ENCODE measurements at regions not wholly inside any gene's neighbourhood (a gene's known extent, or its start where the extent isn't known, plus 50 kb on each side); places are given as distances from the start of the nearest gene placed in this dataset.

DNA sequence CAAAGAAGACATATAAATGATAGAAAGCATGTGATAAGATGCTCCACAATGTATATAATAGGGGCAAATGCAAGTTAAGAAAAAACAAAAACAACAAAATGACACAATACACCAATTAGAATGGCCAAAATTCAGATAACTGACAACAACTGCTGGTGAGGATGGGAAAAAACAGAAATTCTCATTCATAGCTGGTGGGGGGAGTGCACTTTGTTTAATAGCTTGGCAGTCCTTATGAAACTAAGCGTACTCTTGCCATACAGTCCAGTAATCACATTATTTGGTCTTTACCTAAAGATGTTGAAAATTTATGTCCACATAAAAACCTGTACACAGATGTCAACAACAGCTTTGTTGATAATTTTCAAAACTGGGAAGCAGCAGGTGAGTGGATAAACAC, 791.1 kb upstream of the CDH10 start:
- no peak overlapping the region for H3K27ac ChIP-seq (ENCODE audit: low read depth, low read length)
- H3K9me3 ChIP-seq (ENCODE audit: control insufficient read depth in 2 of 3, low read length in 3 of 3): peaks cover 0 to 3% (median 0%) of the 10 kb centered on the region in 3 experiments
- no peak overlapping the region for H3K27ac Mint-ChIP-seq
- no peak overlapping the region for H3K4me3 Mint-ChIP-seq
- H3K36me3 Mint-ChIP-seq: no peaks in the 10 kb centered on the region
- ChIA-PET CTCF (no interaction called here), POLR2A (interaction anchor here (0.7 kb wide), 1 partner anchor 28 kb away, joined by 3 read pairs; no protein-coding TSS in a partner anchor)
- intact Hi-C loops (cut with micrococcal nuclease): no loop called here
- no peak for ATAC-seq
- no peak overlapping the region for H3K4me3 ChIP-seq (ENCODE audit: low read length)
- H3K4me1 Mint-ChIP-seq: no peaks in the 10 kb centered on the region
- no peaks in the 10 kb centered on the region for H3K27me3 ChIP-seq (ENCODE audit: control insufficient read depth in 2 of 2, insufficient read depth in 2 of 2, low read length in 2 of 2)
- H3K4me1 ChIP-seq (ENCODE audit: control insufficient read depth in 2 of 2, insufficient read depth in 2 of 2, low read length in 2 of 2): no peaks in the 10 kb centered on the region
- H3K27me3 Mint-ChIP-seq: no peaks in the 10 kb centered on the region
- DNase-seq: no peak
- no peaks in the 10 kb centered on the region for H3K36me3 ChIP-seq (ENCODE audit: control insufficient read depth in 2 of 3, insufficient read depth in 3 of 3, low read length in 3 of 3)
- H3K9me3 Mint-ChIP-seq: peaks cover 0 to 24% (median 5%) of the 10 kb centered on the region in 11 donors

DNA sequence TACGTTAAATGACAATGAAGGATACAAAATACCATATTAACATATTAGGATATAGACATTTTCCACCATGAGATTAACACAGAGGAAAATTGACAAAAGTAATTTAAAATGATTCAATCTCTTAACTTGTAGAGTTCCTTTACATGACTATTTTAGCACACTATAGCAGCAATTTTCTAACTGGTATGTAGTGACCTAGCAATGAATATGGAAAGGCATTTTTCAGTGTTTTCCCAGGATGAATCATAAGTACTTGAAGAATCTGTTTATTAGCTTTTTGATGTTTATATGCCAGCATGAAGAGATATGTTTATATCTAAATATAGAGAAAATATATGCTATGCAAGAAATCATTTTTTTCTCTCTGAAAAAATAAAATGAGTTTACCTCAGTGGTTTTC, 782.5 kb upstream of the CDH10 start:
- no peaks in the 10 kb centered on the region for H3K36me3 Mint-ChIP-seq
- no peaks in the 10 kb centered on the region for H3K27me3 Mint-ChIP-seq
- CTCF ChIA-PET: no interaction called here
- Histone ChIP-seq H3K27me3 (ENCODE audit: control insufficient read depth in 2 of 2, insufficient read depth in 2 of 2, low read length in 2 of 2) (no peaks in the 10 kb centered on the region), H3K4me3 (ENCODE audit: low read length) (no peak overlapping the region), H3K9me3 (ENCODE audit: control insufficient read depth in 2 of 3, low read length in 3 of 3) (no peaks in the 10 kb centered on the region), H3K4me1 (ENCODE audit: control insufficient read depth in 2 of 2, insufficient read depth in 2 of 2, low read length in 2 of 2) (no peaks in the 10 kb centered on the region), H3K27ac (ENCODE audit: low read depth, low read length) (no peak overlapping the region), H3K36me3 (ENCODE audit: control insufficient read depth in 2 of 3, insufficient read depth in 3 of 3, low read length in 3 of 3) (no peaks in the 10 kb centered on the region)
- DNase-seq (no peak), ATAC-seq (no peak)
- intact Hi-C loops (cut with micrococcal nuclease): no loop called here
- POLR2A ChIA-PET: no interaction called here
- H3K4me3 Mint-ChIP-seq: no peak overlapping the region
- H3K4me1 Mint-ChIP-seq: no peaks in the 10 kb centered on the region
- no peak overlapping the region for H3K27ac Mint-ChIP-seq
- H3K9me3 Mint-ChIP-seq: peaks cover 0 to 13% (median 0%) of the 10 kb centered on the region in 11 donors

DNA sequence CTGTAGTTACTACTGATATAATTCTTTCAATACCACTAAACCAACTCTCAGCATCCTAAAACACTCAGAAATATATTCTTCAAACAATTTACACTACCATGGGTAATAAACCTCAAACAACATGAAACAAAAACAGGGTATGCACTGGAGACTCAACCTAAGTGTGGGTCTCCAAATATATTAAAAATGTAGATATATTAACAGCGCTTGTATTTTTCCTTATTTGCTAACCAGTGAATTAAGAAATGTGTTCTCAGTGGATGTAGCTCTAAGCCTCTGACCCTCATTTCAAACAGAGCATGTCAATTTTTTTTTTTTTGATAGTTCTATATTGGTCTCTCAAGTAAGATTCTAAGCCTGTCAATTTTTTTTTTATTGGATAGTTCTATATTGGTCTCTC, 778.5 kb upstream of the CDH10 start:
- intact Hi-C loops (cut with micrococcal nuclease): no loop called here
- ChIA-PET POLR2A (no interaction called here), CTCF (no interaction called here)
- ATAC-seq: no peak
- no peaks in the 10 kb centered on the region for H3K9me3 ChIP-seq (ENCODE audit: control insufficient read depth in 2 of 3, low read length in 3 of 3)
- no peak overlapping the region for H3K27ac ChIP-seq (ENCODE audit: low read depth, low read length)
- Mint-ChIP-seq H3K27me3 (no peaks in the 10 kb centered on the region), H3K9me3 (peaks cover 0 to 16% (median 0%) of the 10 kb centered on the region in 11 donors), H3K4me1 (no peaks in the 10 kb centered on the region), H3K27ac (no peak overlapping the region), H3K4me3 (no peak overlapping the region), H3K36me3 (no peaks in the 10 kb centered on the region)
- no peaks in the 10 kb centered on the region for H3K36me3 ChIP-seq (ENCODE audit: control insufficient read depth in 2 of 3, insufficient read depth in 3 of 3, low read length in 3 of 3)
- no peaks in the 10 kb centered on the region for H3K27me3 ChIP-seq (ENCODE audit: control insufficient read depth in 2 of 2, insufficient read depth in 2 of 2, low read length in 2 of 2)
- H3K4me3 ChIP-seq (ENCODE audit: low read length): no peak overlapping the region
- DNase-seq: no peak
- no peaks in the 10 kb centered on the region for H3K4me1 ChIP-seq (ENCODE audit: control insufficient read depth in 2 of 2, insufficient read depth in 2 of 2, low read length in 2 of 2)

DNA sequence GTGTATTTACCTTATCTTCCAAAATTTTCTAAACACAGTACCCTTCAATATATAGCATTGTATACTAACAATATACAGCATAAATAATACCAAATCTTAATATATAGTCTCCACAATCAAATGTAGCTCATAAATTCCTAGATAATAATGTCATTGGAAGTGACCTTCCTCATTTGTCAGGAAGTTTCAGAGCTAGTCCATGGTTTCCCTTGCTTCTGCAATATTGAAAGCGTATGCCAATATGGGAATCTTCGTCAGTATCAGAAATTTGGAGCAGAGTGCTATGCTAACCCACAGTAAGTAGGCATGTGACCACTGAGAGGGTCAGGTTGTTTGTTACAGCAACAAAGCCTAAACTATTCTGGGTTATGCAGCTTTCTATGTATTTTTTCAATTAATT, 774.9 kb upstream of the CDH10 start:
- CTCF ChIA-PET: no interaction called here
- Mint-ChIP-seq H3K9me3 (peaks cover 0 to 9% (median 4%) of the 10 kb centered on the region in 11 donors), H3K27me3 (no peaks in the 10 kb centered on the region), H3K4me3 (no peak overlapping the region), H3K27ac (no peak overlapping the region), H3K36me3 (no peaks in the 10 kb centered on the region), H3K4me1 (no peaks in the 10 kb centered on the region)
- Histone ChIP-seq H3K27me3 (ENCODE audit: control insufficient read depth in 2 of 2, insufficient read depth in 2 of 2, low read length in 2 of 2) (no peaks in the 10 kb centered on the region), H3K27ac (ENCODE audit: low read depth, low read length) (no peak overlapping the region), H3K4me3 (ENCODE audit: low read length) (no peak overlapping the region), H3K36me3 (ENCODE audit: control insufficient read depth in 2 of 3, insufficient read depth in 3 of 3, low read length in 3 of 3) (no peaks in the 10 kb centered on the region), H3K4me1 (ENCODE audit: control insufficient read depth in 2 of 2, insufficient read depth in 2 of 2, low read length in 2 of 2) (no peaks in the 10 kb centered on the region), H3K9me3 (ENCODE audit: control insufficient read depth in 2 of 3, low read length in 3 of 3) (peaks cover 0 to 4% (median 0%) of the 10 kb centered on the region in 3 experiments)
- intact Hi-C loops (cut with micrococcal nuclease): no loop called here
- DNase-seq (no peak), ATAC-seq (no peak)
- POLR2A ChIA-PET: no interaction called here

DNA sequence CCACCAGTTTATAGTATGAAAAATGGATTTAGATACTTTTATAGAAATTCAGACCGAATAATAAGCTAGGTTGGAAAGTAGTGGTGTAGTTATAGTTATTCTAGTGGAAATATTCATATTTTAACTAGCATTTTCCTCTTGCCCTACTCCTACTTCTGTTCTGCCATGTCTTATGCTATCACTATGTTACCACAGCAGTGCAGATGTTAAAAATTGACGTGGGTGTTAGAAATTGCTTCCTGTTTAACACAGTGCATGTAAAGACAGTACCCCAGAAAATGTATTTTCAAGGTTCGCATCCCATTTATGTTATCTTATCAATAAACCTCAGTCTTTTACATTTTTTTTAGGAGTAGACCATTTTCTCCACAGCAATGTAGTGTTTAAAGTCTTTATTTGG, 774.2 kb upstream of the CDH10 start:
- Mint-ChIP-seq H3K9me3 (peaks cover 0 to 8% (median 4%) of the 10 kb centered on the region in 11 donors), H3K27me3 (no peaks in the 10 kb centered on the region), H3K4me1 (no peaks in the 10 kb centered on the region), H3K27ac (no peak overlapping the region), H3K36me3 (no peaks in the 10 kb centered on the region), H3K4me3 (no peak overlapping the region)
- Histone ChIP-seq H3K9me3 (ENCODE audit: control insufficient read depth in 2 of 3, low read length in 3 of 3) (peaks cover 0 to 4% (median 0%) of the 10 kb centered on the region in 3 experiments), H3K4me1 (ENCODE audit: control insufficient read depth in 2 of 2, insufficient read depth in 2 of 2, low read length in 2 of 2) (no peaks in the 10 kb centered on the region), H3K27ac (ENCODE audit: low read depth, low read length) (no peak overlapping the region), H3K4me3 (ENCODE audit: low read length) (no peak overlapping the region), H3K27me3 (ENCODE audit: control insufficient read depth in 2 of 2, insufficient read depth in 2 of 2, low read length in 2 of 2) (no peaks in the 10 kb centered on the region), H3K36me3 (ENCODE audit: control insufficient read depth in 2 of 3, insufficient read depth in 3 of 3, low read length in 3 of 3) (no peaks in the 10 kb centered on the region)
- ATAC-seq: no peak
- POLR2A ChIA-PET: no interaction called here
- CTCF ChIA-PET: no interaction called here
- intact Hi-C loops (cut with micrococcal nuclease): no loop called here
- DNase-seq: no peak

DNA sequence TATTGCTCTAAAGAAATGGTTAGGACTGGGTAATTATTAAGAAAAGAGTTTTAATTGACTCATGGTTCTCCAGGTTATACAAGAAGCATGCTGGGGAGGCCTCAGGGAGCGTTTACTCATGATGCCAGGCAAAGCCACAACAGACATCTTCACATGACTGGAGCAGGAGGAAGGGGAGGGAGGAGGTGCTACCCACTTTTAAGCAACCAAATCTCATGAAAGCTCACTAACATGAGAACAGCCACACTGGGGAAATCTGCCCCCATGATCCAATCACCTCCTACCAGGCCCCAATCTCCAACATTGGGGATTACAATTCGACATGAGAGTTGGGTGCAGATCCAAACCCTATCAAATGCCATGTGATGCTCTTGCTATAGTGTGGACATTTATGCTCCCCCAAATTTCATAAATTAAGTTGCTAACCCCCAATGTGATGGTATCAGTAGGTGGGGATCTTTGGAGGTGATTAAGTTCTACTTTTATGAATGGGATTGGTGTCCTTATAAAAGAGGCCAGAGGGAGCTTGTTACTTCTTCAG, 773.6 kb upstream of the CDH10 start:
- Histone ChIP-seq H3K4me1 (ENCODE audit: control insufficient read depth in 2 of 2, insufficient read depth in 2 of 2, low read length in 2 of 2) (no peaks in the 10 kb centered on the region), H3K27me3 (ENCODE audit: control insufficient read depth in 2 of 2, insufficient read depth in 2 of 2, low read length in 2 of 2) (no peaks in the 10 kb centered on the region), H3K4me3 (ENCODE audit: low read length) (no peak overlapping the region), H3K36me3 (ENCODE audit: control insufficient read depth in 2 of 3, insufficient read depth in 3 of 3, low read length in 3 of 3) (no peaks in the 10 kb centered on the region), H3K27ac (ENCODE audit: low read depth, low read length) (no peak overlapping the region), H3K9me3 (ENCODE audit: control insufficient read depth in 2 of 3, low read length in 3 of 3) (peaks cover 0 to 4% (median 0%) of the 10 kb centered on the region in 3 experiments)
- Mint-ChIP-seq H3K27me3 (no peaks in the 10 kb centered on the region), H3K27ac (no peak overlapping the region), H3K4me3 (no peak overlapping the region), H3K9me3 (peaks cover 0 to 8% (median 4%) of the 10 kb centered on the region in 11 donors), H3K4me1 (no peaks in the 10 kb centered on the region), H3K36me3 (no peaks in the 10 kb centered on the region)
- intact Hi-C loops (cut with micrococcal nuclease): no loop called here
- POLR2A ChIA-PET: no interaction called here
- no peak for DNase-seq
- no peak for ATAC-seq
- CTCF ChIA-PET: no interaction called here

DNA sequence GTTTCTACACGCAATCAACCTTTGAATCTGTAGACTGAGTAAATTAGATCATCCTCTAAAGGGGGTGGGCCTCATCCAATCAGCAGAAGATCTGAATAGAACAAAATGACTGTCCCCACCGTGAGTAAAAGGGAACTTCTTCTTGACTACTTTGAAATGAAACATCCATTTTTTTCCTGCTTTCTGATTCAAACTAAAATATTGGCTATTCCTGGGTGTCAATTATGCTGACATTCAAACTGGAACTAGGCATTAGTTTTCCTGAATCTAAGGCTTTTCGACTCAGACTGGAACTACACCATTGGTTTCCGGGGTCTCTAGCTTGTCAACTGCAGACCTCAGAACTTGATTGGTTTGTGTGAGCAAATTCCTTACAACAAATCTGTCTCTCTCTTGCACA, 772.2 kb upstream of the CDH10 start:
- Histone ChIP-seq H3K27ac (ENCODE audit: low read depth, low read length) (no peak overlapping the region), H3K36me3 (ENCODE audit: control insufficient read depth in 2 of 3, insufficient read depth in 3 of 3, low read length in 3 of 3) (no peaks in the 10 kb centered on the region), H3K4me1 (ENCODE audit: control insufficient read depth in 2 of 2, insufficient read depth in 2 of 2, low read length in 2 of 2) (no peaks in the 10 kb centered on the region), H3K4me3 (ENCODE audit: low read length) (no peak overlapping the region), H3K27me3 (ENCODE audit: control insufficient read depth in 2 of 2, insufficient read depth in 2 of 2, low read length in 2 of 2) (no peaks in the 10 kb centered on the region), H3K9me3 (ENCODE audit: control insufficient read depth in 2 of 3, low read length in 3 of 3) (peaks cover 0 to 4% (median 0%) of the 10 kb centered on the region in 3 experiments)
- no peak for DNase-seq
- Mint-ChIP-seq H3K9me3 (peaks cover 0 to 10% (median 7%) of the 10 kb centered on the region in 11 donors), H3K27me3 (no peaks in the 10 kb centered on the region), H3K4me3 (no peak overlapping the region), H3K4me1 (no peaks in the 10 kb centered on the region), H3K36me3 (no peaks in the 10 kb centered on the region), H3K27ac (no peak overlapping the region)
- intact Hi-C loops (cut with micrococcal nuclease): no loop called here
- ChIA-PET POLR2A (no interaction called here), CTCF (no interaction called here)
- no peak for ATAC-seq

All from naive thymus-derived CD4-positive, alpha-beta T cell (primary cell).